HepG2 (cell line): ENCODE measurements at regions not wholly inside any gene's neighbourhood (a gene's known extent, or its start where the extent isn't known, plus 50 kb on each side); places are given as distances from the start of the nearest gene placed in this dataset.

Source experiments
- ATAC-seq: fragments of 200-7000 bp; cut with Tn5 transposase; 3 replicates; pipeline ENCODE4 v1.9.1; 2020; ENCODE audit warnings: mild to moderate bottlenecking, moderate library complexity
- BruUV-seq: library from RNA; stranded (reverse); fragments of 400-500 nt; replicated peaks from 2 replicates; lab custom pipeline; 2021; lab: Mats Ljungman, UMichigan
- CTCF ChIA-PET: fragments of 300-600 bp; formaldehyde crosslinking; extraction: SDS; loops from one replicate; lab custom pipeline; 2021; ENCODE audit warnings: low total read pairs, inconsistent platforms, low intra/inter-chr PET ratio; lab: Yijun Ruan, JAX
- POLR2A ChIA-PET: fragments of 350-600 bp; sonication (Branson Sonifier 250); formaldehyde crosslinking; loops from one replicate; lab custom pipeline; 2020; ENCODE audit warnings: antibody characterized with exemption, inconsistent platforms; lab: Yijun Ruan, JAX
- DNase-seq: peaks from one replicate; pipeline ENCODE4 v3.0.0-alpha.2; 2015; ENCODE audit warnings: low spot score
- FAIRE-seq: peaks from 3 replicates; lab custom pipeline; 2011; peaks lifted over from hg19 to GRCh38; lab: Jason Lieb, UNC
- H2AFZ ChIP-seq: one replicate; pipeline ENCODE4 v1.6.1; 2011; ENCODE audit warnings: low read length, inconsistent platforms
- H3K27ac ChIP-seq: fragments of 300-600 bp; 3 replicates; pipeline ENCODE4 v1.8.0; 2011; ENCODE audit warnings: mixed run types, mild to moderate bottlenecking, mixed read lengths, low read length, inconsistent platforms; ENCODE audit not compliant: insufficient read depth; ENCODE audit errors: extremely low read length
- H3K27me3 ChIP-seq, 2 experiments: fragments of 200-600 bp in 1 of 2; 2 replicates in 1 of 2; 3 replicates in 1 of 2; pipeline versions ENCODE4 v1.6.0 to v1.8.0; 2011; ENCODE audit warnings: low read length in 2 of 2, mild to moderate bottlenecking in 2 of 2, moderate library complexity in 2 of 2, inconsistent platforms in 1 of 2; ENCODE audit not compliant: insufficient read depth in 2 of 2, control insufficient read depth in 1 of 2
- H3K36me3 ChIP-seq, 2 experiments: fragments of 200-600 bp in 1 of 2; replicated peaks in 1 of 2; 2 replicates in 1 of 2; 3 replicates in 1 of 2; pipeline versions ENCODE4 v1.5.1 to v1.8.0; 2011; ENCODE audit warnings: low read length in 2 of 2, inconsistent platforms in 1 of 2; ENCODE audit not compliant: insufficient read depth in 2 of 2, control insufficient read depth in 1 of 2
- H3K4me1 ChIP-seq: 2 replicates; pipeline ENCODE4 v1.5.1; 2012; ENCODE audit warnings: low read length, inconsistent platforms; ENCODE audit not compliant: insufficient read depth
- H3K4me2 ChIP-seq: 2 replicates; pipeline ENCODE4 v1.6.0; 2011; ENCODE audit warnings: low read depth, low read length, inconsistent platforms
- H3K4me3 ChIP-seq, 3 experiments: fragments of 200-600 bp in 1 of 3; sonication (generic), shearing (Covaris generic) in 1 of 3; replicated peaks in 1 of 3; 2 replicates each; pipeline ENCODE4 v1.5.1; 2011 to 2016; ENCODE audit warnings: low read length in 3 of 3, inconsistent platforms in 2 of 3, low read depth in 2 of 3, mild to moderate bottlenecking in 2 of 3, control low read depth in 1 of 3, mixed read lengths in 1 of 3; ENCODE audit not compliant: insufficient read depth in 1 of 3
- H3K79me2 ChIP-seq: one replicate; pipeline ENCODE4 v1.6.1; 2011; ENCODE audit warnings: low read length, inconsistent platforms; ENCODE audit not compliant: insufficient read depth
- H3K9ac ChIP-seq: 2 replicates; pipeline ENCODE4 v1.6.0; 2011; ENCODE audit warnings: mild to moderate bottlenecking, low read depth, low read length, inconsistent platforms; ENCODE audit not compliant: insufficient read depth
- H3K9me3 ChIP-seq: 2 replicates; pipeline ENCODE4 v1.5.1; 2012; ENCODE audit warnings: mild to moderate bottlenecking, low read length
- H4K20me1 ChIP-seq: 2 replicates; pipeline ENCODE4 v1.6.0; 2011; ENCODE audit warnings: inconsistent platforms, mild to moderate bottlenecking, low read length, moderate library complexity; ENCODE audit not compliant: insufficient read depth
- CTCF ChIP-seq: sonication (generic); formaldehyde crosslinking; IDR thresholded peaks from 2 replicates; pipeline ENCODE4 v1.5.0; 2020; ENCODE audit warnings: mild to moderate bottlenecking, missing genetic modification reagents, moderate library complexity
- HOXA5 ChIP-seq: sonication (generic); formaldehyde crosslinking; IDR thresholded peaks from 2 replicates; pipeline ENCODE4 v1.4.0; 2020; ENCODE audit warnings: missing genetic modification reagents
- RAD21 ChIP-seq: fragments of 450-650 bp; formaldehyde crosslinking; IDR thresholded peaks from 2 replicates; pipeline ENCODE4 v1.5.0; 2020; ENCODE audit warnings: mild to moderate bottlenecking
- SKI ChIP-seq: fragments of 450-650 bp; IDR thresholded peaks from one replicate; pipeline ENCODE4 v1.6.1; 2018; ENCODE audit warnings: mild to moderate bottlenecking; ENCODE audit not compliant: partially characterized antibody
- SMAD3 ChIP-seq: sonication (generic); formaldehyde crosslinking; IDR thresholded peaks from 2 replicates; pipeline ENCODE4 v1.4.0; 2020; ENCODE audit warnings: missing genetic modification reagents
- SMC3 ChIP-seq: IDR thresholded peaks from 2 replicates; pipeline ENCODE4 v1.6.1; 2011; ENCODE audit warnings: low read length, improper control_type of control experiment
- STAG1 ChIP-seq: sonication (generic); formaldehyde crosslinking; IDR thresholded peaks from 2 replicates; pipeline ENCODE4 v1.4.0; 2020; ENCODE audit warnings: missing genetic modification reagents
- ZNF747 ChIP-seq: sonication (generic); formaldehyde crosslinking; IDR thresholded peaks from 2 replicates; pipeline ENCODE4 v1.8.1; 2023; ENCODE audit warnings: missing genetic modification reagents, mild to moderate bottlenecking, borderline replicate concordance
- WGBS: methylation state at CpG from one replicate; pipeline ENCODE4 v1.1.6; 2017; ENCODE audit warnings: low lambda C conversion rate; 5-methylcytosine and 5-hydroxymethylcytosine counted together
- in situ Hi-C: cut with HindIII; loops from 2 replicates; pipeline ENCODE4 v1.10.0; 2017; ENCODE audit warnings: low pct_unique_long_range_greater_than_20kb; ENCODE audit not compliant: extremely low pct_ligation_motif_present
- intact Hi-C: fragments of 100-400 bp; cut with micrococcal nuclease; formaldehyde crosslinking; loops from one replicate; pipeline ENCODE4 v1.10.0; 2022; ENCODE audit not compliant: unreplicated experiment

GRCh38 chr5:100479079-100479688 is 56.0 kb upstream of the FAM174A start:
- H3K9ac ChIP-seq, result no peak overlapping the region
- ChIA-PET POLR2A (no interaction called here), CTCF (interaction anchor here (0.7 to 1.1 kb wide), 2 partner anchors 911 to 1199 kb away, joined by 3 to 4 read pairs; no protein-coding TSS in a partner anchor)
- no peak overlapping the region for H3K27ac ChIP-seq
- H3K4me3 ChIP-seq, result no peak overlapping the region
- no peaks in the 10 kb centered on the region for H3K4me1 ChIP-seq
- no peaks in the 10 kb centered on the region for H3K27me3 ChIP-seq
- 32% methylated on average over 3 of the region's 3 CpGs for WGBS
- DNase-seq (peak; percentile 45), ATAC-seq (peak; percentile 79), FAIRE-seq (no peak)
- H3K36me3 ChIP-seq, result no peaks in the 10 kb centered on the region
- H3K9me3 ChIP-seq, result no peaks in the 10 kb centered on the region
- TF ChIP-seq ZNF747 (CRISPR knock-in tag) (no peak), SMAD3 (CRISPR knock-in tag) (no peak), HOXA5 (CRISPR knock-in tag) (no peak), SKI (no peak), STAG1 (CRISPR knock-in tag) (peak; percentile 79), RAD21 (CRISPR knock-in tag) (0 out of 2 replicates have a peak, but pooled peaks have one; percentile 26), SMC3 (peak; percentile 55), CTCF (CRISPR knock-in tag) (peak; percentile 69)
- H2AFZ ChIP-seq, result no peak overlapping the region
- no TSS peak for BruUV-seq
- in situ Hi-C loops, result loop anchor here (25.0 kb wide), 1 partner anchor 908 kb away; no protein-coding TSS in a partner anchor
- H3K4me2 ChIP-seq, result no peak overlapping the region
- no peaks in the 10 kb centered on the region for H4K20me1 ChIP-seq
- H3K79me2 ChIP-seq, result no peaks in the 10 kb centered on the region
- intact Hi-C loops, result loop anchor here (1.0 kb wide), 1 partner anchor 911 kb away; no protein-coding TSS in a partner anchor
